ENCODE measurements at regions not wholly inside any gene's neighbourhood (a gene's known extent, or its start where the extent isn't known, plus 50 kb on each side); places are given as distances from the start of the nearest gene placed in this dataset.

DNA sequence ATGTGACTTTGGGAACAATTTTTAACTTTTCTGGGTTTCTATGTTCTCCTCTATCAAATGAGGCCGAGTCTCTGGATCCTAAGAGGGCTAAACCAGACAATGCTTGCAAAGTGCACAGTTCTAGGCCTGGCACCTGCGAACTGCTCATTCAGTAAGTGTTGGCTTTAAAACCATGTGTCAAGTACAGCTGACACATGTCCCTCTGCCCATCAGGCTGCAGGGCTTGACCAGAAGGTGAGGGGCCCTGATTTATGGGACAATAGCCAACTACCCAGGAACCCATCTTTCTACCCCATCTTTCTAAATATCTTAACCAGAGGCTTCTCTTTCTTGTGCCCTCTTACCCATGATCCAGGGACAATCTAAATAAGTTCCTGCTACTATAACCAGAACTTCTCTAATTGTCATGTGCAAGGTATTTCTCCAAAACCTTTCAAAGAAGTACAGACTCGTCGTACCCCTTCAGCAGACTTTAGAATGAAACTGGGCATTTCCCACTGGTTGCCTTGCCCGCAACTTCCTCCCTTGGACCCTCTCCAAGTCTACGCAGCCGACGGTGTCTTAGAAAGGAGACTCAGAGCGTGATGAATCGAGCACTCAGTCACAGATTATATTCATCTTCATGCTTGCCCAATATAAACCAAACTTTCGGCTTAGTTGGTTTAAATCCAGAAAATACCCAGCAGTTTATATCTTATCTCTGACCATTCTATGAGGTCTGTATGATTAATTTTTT lies 69.8 kb upstream of the STEAP1B start:
- no peak for DNase-seq (ENCODE audit: extremely low spot score)
- ChIA-PET CTCF (interaction anchor here (0.8 kb wide), 1 partner anchor 157 kb away, joined by 3 read pairs; the partner anchor contains the start of gene IL6), POLR2A (no interaction called here)
- TF ChIP-seq BHLHE40 (IDR thresholded peaks at IDR 0.05; ENCODE audit: borderline replicate concordance) (no peak), ELF4 (IDR thresholded peaks at IDR 0.05) (no peak), SP1 (IDR thresholded peaks at IDR 0.05) (no peak), ZNF384 (IDR thresholded peaks at IDR 0.05) (no peak), TARDBP (IDR thresholded peaks at IDR 0.05) (no peak), SUZ12 (IDR thresholded peaks at IDR 0.05) (no peak), CTBP1 (IDR thresholded peaks at IDR 0.05; ENCODE audit: borderline replicate concordance) (no peak), L3MBTL2 (conservative IDR thresholded peaks at IDR 0.05) (no peak), FOXM1 (IDR thresholded peaks at IDR 0.05; ENCODE audit: borderline replicate concordance) (no peak), LEF1 (IDR thresholded peaks at IDR 0.05; ENCODE audit: borderline replicate concordance) (no peak), PKNOX1 (IDR thresholded peaks at IDR 0.05) (no peak)

GRCh38 chr7:22566592-22566991 lies 66.6 kb upstream of the STEAP1B start:
- POLR2A ChIA-PET: no interaction called here

DNA sequence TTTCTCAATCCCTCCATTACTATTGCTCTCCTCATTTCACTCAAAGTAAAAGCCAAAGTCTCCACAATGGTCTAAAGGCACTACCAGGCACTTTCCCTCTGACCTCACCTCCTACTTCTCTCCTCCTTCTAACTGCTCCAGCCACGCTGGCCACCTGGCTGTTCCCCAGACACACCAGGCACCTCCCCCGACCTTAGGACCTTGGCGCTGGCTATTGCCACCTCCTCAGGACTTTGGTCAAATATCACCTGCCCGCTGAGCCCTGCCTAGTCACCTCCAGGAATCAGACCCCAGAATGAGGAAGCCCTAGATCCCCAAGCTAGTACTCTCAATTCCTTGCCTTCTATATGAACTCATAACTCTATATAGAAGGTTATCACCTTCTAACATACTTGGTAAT lies 66.2 kb upstream of the STEAP1B start:
- no peak for TF ChIP-seq HDGF (IDR thresholded peaks at IDR 0.05; ENCODE audit: borderline replicate concordance)
- TF ChIP-seq ARNT (IDR thresholded peaks at IDR 0.05): no peak
- no peak for TF ChIP-seq CTBP1 (IDR thresholded peaks at IDR 0.05; ENCODE audit: borderline replicate concordance)
- TF ChIP-seq FOXA1 (IDR thresholded peaks at IDR 0.05): no peak
- TF ChIP-seq FOXK2 (IDR thresholded peaks at IDR 0.05): no peak
- no peak for TF ChIP-seq NFRKB (IDR thresholded peaks at IDR 0.05)
- no peak for TF ChIP-seq BHLHE40 (IDR thresholded peaks at IDR 0.05; ENCODE audit: borderline replicate concordance)
- no peak for TF ChIP-seq SUZ12 (IDR thresholded peaks at IDR 0.05)
- TF ChIP-seq SP1 (IDR thresholded peaks at IDR 0.05): no peak
- no peak for TF ChIP-seq PKNOX1 (IDR thresholded peaks at IDR 0.05)
- no peak for TF ChIP-seq LEF1 (IDR thresholded peaks at IDR 0.05; ENCODE audit: borderline replicate concordance)
- no peak for TF ChIP-seq ZNF384 (IDR thresholded peaks at IDR 0.05)
- TF ChIP-seq ELF4 (IDR thresholded peaks at IDR 0.05): no peak
- TF ChIP-seq FOXM1 (IDR thresholded peaks at IDR 0.05; ENCODE audit: borderline replicate concordance): no peak
- ChIA-PET POLR2A (no interaction called here), CTCF (no interaction called here)
- DNase-seq (ENCODE audit: extremely low spot score): no peak

More at GRCh38 chr7:22566592-22566991, 66.6 kb upstream of the STEAP1B start:
- TF ChIP-seq NFRKB (IDR thresholded peaks at IDR 0.05) (no peak), TARDBP (IDR thresholded peaks at IDR 0.05) (no peak), BHLHE40 (IDR thresholded peaks at IDR 0.05; ENCODE audit: borderline replicate concordance) (no peak), ZNF384 (IDR thresholded peaks at IDR 0.05) (no peak), FOXK2 (IDR thresholded peaks at IDR 0.05) (no peak), ELF4 (IDR thresholded peaks at IDR 0.05) (no peak), LEF1 (IDR thresholded peaks at IDR 0.05; ENCODE audit: borderline replicate concordance) (no peak), L3MBTL2 (conservative IDR thresholded peaks at IDR 0.05) (no peak), SUZ12 (IDR thresholded peaks at IDR 0.05) (no peak), ARNT (IDR thresholded peaks at IDR 0.05) (no peak), HDGF (IDR thresholded peaks at IDR 0.05; ENCODE audit: borderline replicate concordance) (no peak), SP1 (IDR thresholded peaks at IDR 0.05) (no peak), FOXA1 (IDR thresholded peaks at IDR 0.05) (no peak), FOXM1 (IDR thresholded peaks at IDR 0.05; ENCODE audit: borderline replicate concordance) (no peak), PKNOX1 (IDR thresholded peaks at IDR 0.05) (no peak), CTBP1 (IDR thresholded peaks at IDR 0.05; ENCODE audit: borderline replicate concordance) (no peak)
- no peak for DNase-seq (ENCODE audit: extremely low spot score)
- CTCF ChIA-PET: no interaction called here

- ChIA-PET POLR2A (no interaction called here), CTCF (interaction anchor here (0.6 kb wide), 1 partner anchor 541 kb away, joined by 5 read pairs; no protein-coding TSS in a partner anchor)
- no peak for DNase-seq (ENCODE audit: extremely low spot score)
- TF ChIP-seq SUZ12 (IDR thresholded peaks at IDR 0.05) (no peak), HDGF (IDR thresholded peaks at IDR 0.05; ENCODE audit: borderline replicate concordance) (no peak), FOXA1 (IDR thresholded peaks at IDR 0.05) (no peak), NFRKB (IDR thresholded peaks at IDR 0.05) (no peak), TARDBP (IDR thresholded peaks at IDR 0.05) (no peak)
Measured at GRCh38 chr7:22565315-22565811, 65.4 kb upstream of the STEAP1B start.

DNA sequence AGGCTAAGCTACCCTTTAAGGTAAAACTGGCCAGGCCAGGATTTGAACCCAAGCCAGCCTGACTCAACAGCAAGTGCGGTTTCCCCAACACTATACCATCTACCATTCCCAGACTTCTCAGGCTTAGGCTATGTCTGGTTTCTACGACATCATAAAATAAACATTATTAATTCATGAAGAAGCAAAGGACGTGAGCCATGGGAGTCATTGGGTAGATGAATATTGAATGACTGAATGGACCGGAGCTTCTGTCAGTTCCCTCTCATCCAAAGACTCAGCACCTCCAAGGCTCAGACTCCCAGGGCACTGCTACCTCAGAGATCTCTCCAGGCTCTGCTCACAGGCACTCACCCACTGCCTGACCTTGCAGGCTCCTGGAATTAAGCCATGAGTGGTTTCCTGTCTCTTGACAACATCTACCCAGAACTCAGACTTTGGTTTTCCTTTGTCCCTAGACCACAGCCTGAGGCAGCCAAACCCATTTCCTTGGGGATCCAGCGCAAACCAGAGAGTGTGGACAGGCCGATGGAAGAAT lies 64.6 kb upstream of the STEAP1B start:
- no peak for DNase-seq (ENCODE audit: extremely low spot score)
- POLR2A ChIA-PET: no interaction called here
- CTCF ChIA-PET: interaction anchor here (0.6 kb wide), 1 partner anchor 542 kb away, joined by 5 read pairs; no protein-coding TSS in a partner anchor
- no peak for TF ChIP-seq SUZ12 (IDR thresholded peaks at IDR 0.05)
- no peak for TF ChIP-seq ELF4 (IDR thresholded peaks at IDR 0.05)
- no peak for TF ChIP-seq L3MBTL2 (conservative IDR thresholded peaks at IDR 0.05)
- TF ChIP-seq NFRKB (IDR thresholded peaks at IDR 0.05): no peak
- no peak for TF ChIP-seq CTBP1 (IDR thresholded peaks at IDR 0.05; ENCODE audit: borderline replicate concordance)
- no peak for TF ChIP-seq PKNOX1 (IDR thresholded peaks at IDR 0.05)
- no peak for TF ChIP-seq FOXM1 (IDR thresholded peaks at IDR 0.05; ENCODE audit: borderline replicate concordance)

All from HEK293T (cell line).